Neural cell (in vitro differentiated cells): ENCODE measurements at regions not wholly inside any gene's neighbourhood (a gene's known extent, or its start where the extent isn't known, plus 50 kb on each side); places are given as distances from the start of the nearest gene placed in this dataset.

Experiments used
- H2AFZ ChIP-seq: fragments of 200-600, 300-800 bp; sonication (generic), shearing (Covaris generic); 2 replicates; pipeline ENCODE4 v1.6.0; 2014; ENCODE audit warnings: low read depth, mild to moderate bottlenecking, antibody characterized with exemption, low read length, moderate library complexity
- H3F3A ChIP-seq: fragments of 200-600 bp; shearing (Covaris generic); 2 replicates; pipeline ENCODE4 v1.6.1; 2016; ENCODE audit warnings: mild to moderate bottlenecking, moderate library complexity, mixed read lengths, antibody characterized with exemption, low read length; ENCODE audit not compliant: insufficient read depth, poor library complexity, severe bottlenecking
- H3K27ac ChIP-seq: fragments of 200-600, 300-800 bp; sonication (generic), shearing (Covaris generic); 2 replicates; pipeline ENCODE4 v1.5.1; 2014; ENCODE audit warnings: mild to moderate bottlenecking, low read length, moderate library complexity
- H3K27me3 ChIP-seq: fragments of 300-800, 200-600 bp; sonication (generic), shearing (Covaris generic); 2 replicates; pipeline ENCODE4 v1.6.0; 2014; ENCODE audit warnings: mild to moderate bottlenecking, low read depth, low read length, moderate library complexity; ENCODE audit not compliant: insufficient read depth
- H3K36me3 ChIP-seq: fragments of 300-800, 200-600 bp; sonication (generic), shearing (Covaris generic); 2 replicates; pipeline ENCODE4 v1.5.1; 2014; ENCODE audit warnings: mild to moderate bottlenecking, antibody characterized with exemption, low read length, moderate library complexity; ENCODE audit not compliant: insufficient read depth
- H3K4me2 ChIP-seq: fragments of 300-800, 200-600 bp; sonication (generic), shearing (Covaris generic); 2 replicates; pipeline ENCODE4 v1.6.0; 2014; ENCODE audit warnings: mild to moderate bottlenecking, low read length
- H3K4me3 ChIP-seq: fragments of 300-800, 200-600 bp; sonication (generic), shearing (Covaris generic); 2 replicates; pipeline ENCODE4 v1.5.1; 2014; ENCODE audit warnings: mild to moderate bottlenecking, low read length, moderate library complexity
- H3K79me2 ChIP-seq: fragments of 200-600 bp; shearing (Covaris generic); replicated peaks from 2 replicates; pipeline ENCODE4 v1.6.0; 2014; ENCODE audit warnings: mild to moderate bottlenecking, low read length, moderate library complexity; ENCODE audit not compliant: insufficient read depth
- H3K9ac ChIP-seq: fragments of 300-800, 200-600 bp; sonication (generic), shearing (Covaris generic); 2 replicates; pipeline ENCODE4 v1.6.1; 2016; ENCODE audit warnings: mild to moderate bottlenecking, low read length, mixed read lengths
- H3K9me2 ChIP-seq: fragments of 200-600 bp; shearing (Covaris generic); 2 replicates; pipeline ENCODE4 v1.6.1; 2016; ENCODE audit warnings: mild to moderate bottlenecking, low read length, mixed read lengths; ENCODE audit not compliant: insufficient read depth
- H3K9me3 ChIP-seq: fragments of 200-600, 300-800 bp; sonication (generic), shearing (Covaris generic); 2 replicates; pipeline ENCODE4 v1.6.1; 2016; ENCODE audit warnings: mild to moderate bottlenecking, mixed run types, low read length, moderate library complexity, mixed read lengths
- H4K20me1 ChIP-seq: fragments of 200-600 bp; shearing (Covaris generic); 2 replicates; pipeline ENCODE4 v1.6.1; 2016; ENCODE audit warnings: mild to moderate bottlenecking, mixed run types; ENCODE audit not compliant: insufficient read depth
- EP300 ChIP-seq: fragments of 450-650 bp; conservative IDR thresholded peaks from 2 replicates; pipeline ENCODE4 v1.6.1; 2014; ENCODE audit warnings: antibody characterized with exemption, mild to moderate bottlenecking, moderate library complexity; ENCODE audit not compliant: poor library complexity, severe bottlenecking
- EZH2 ChIP-seq: fragments of 200-600, 300-800 bp; shearing (Covaris generic), sonication (generic); IDR thresholded peaks from 2 replicates; pipeline ENCODE4 v1.6.1; 2014; ENCODE audit warnings: antibody characterized with exemption, low read length, borderline replicate concordance, mild to moderate bottlenecking; ENCODE audit not compliant: insufficient read depth, poor library complexity, severe bottlenecking
- MXI1 ChIP-seq: fragments of 450-650 bp; conservative IDR thresholded peaks from 2 replicates; pipeline ENCODE4 v1.6.1; 2014; ENCODE audit warnings: antibody characterized with exemption, mild to moderate bottlenecking; ENCODE audit not compliant: poor library complexity, severe bottlenecking
- POLR2AphosphoS5 ChIP-seq: IDR thresholded peaks from 2 replicates; pipeline ENCODE4 v1.6.1; 2012
- RAD21 ChIP-seq: fragments of 450-650 bp; conservative IDR thresholded peaks from 2 replicates; pipeline ENCODE4 v1.6.1; 2014; ENCODE audit warnings: antibody characterized with exemption, mild to moderate bottlenecking, moderate library complexity
- SMC3 ChIP-seq: fragments of 450-650 bp; conservative IDR thresholded peaks from 2 replicates; pipeline ENCODE4 v1.6.1; 2014; ENCODE audit warnings: antibody characterized with exemption, mild to moderate bottlenecking, moderate library complexity; ENCODE audit not compliant: poor library complexity
- TAF1 ChIP-seq: IDR thresholded peaks from 2 replicates; pipeline ENCODE4 v1.6.1; 2012; ENCODE audit warnings: low read depth
- TF ChIP-seq, protein P1 (sequence below): IDR thresholded peaks from 2 replicates; pipeline ENCODE4 v1.6.1; 2012; ENCODE audit warnings: borderline replicate concordance
- TF ChIP-seq, protein P2 (sequence below): fragments of 450-650 bp; IDR thresholded peaks from 2 replicates; pipeline ENCODE4 v1.5.1; 2014; ENCODE audit warnings: antibody characterized with exemption, mild to moderate bottlenecking, moderate library complexity; ENCODE audit not compliant: poor library complexity, severe bottlenecking

DNA sequence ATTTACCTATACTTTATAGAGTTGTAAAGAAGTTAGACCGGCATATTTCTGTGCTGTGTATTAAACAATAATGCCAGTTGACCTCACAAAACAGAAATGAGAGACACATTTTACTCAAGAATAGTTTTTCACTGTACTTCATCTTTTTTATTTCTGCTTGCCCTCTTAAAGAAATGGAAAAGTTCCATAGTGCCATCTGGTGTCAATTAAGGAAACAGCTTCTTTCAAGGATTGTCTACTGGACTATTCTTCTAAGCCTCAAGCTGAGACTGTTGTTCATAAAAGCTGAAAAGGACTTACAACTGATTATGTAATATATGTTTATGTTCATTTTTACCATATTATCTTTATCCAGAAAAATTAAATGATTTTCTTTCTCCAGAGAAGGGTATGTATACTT lies 1523.7 kb downstream of the ARAP2 start:
- H3K4me2 ChIP-seq = no peak overlapping the region

DNA sequence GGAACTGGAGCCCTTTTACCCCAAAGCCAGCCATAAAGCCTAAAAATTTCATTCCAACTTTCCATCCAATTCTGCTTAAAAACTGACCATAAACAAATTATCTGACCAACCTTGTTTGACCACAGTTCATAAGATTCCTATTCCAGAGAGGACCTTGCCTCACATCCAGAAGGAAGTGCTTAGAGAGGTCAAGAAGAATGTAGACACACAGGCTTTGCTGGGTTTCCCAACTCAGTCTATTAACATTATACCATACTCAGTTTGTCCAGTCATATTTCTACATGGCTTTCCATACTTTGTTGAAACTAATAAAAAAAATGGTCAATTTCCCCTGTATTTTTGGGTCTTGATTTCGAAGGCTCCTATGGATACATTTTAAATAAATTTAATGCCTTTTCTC lies 1522.5 kb downstream of the ARAP2 start:
- no peaks in the 10 kb centered on the region for H3K9me2 ChIP-seq
- H3K9ac ChIP-seq = no peak overlapping the region
- H3K27me3 ChIP-seq = no peaks in the 10 kb centered on the region
- H3K4me3 ChIP-seq = no peak overlapping the region
- no peaks in the 10 kb centered on the region for H3K79me2 ChIP-seq
- H3K9me3 ChIP-seq = no peaks in the 10 kb centered on the region
- H3K4me2 ChIP-seq = no peak overlapping the region
- no peak overlapping the region for H2AFZ ChIP-seq
- TF ChIP-seq POLR2AphosphoS5 (no peak), SMC3 (no peak), EP300 (no peak), TAF1 (no peak), MXI1 (no peak), EZH2 (no peak)
- TF ChIP-seq, protein P1, sequence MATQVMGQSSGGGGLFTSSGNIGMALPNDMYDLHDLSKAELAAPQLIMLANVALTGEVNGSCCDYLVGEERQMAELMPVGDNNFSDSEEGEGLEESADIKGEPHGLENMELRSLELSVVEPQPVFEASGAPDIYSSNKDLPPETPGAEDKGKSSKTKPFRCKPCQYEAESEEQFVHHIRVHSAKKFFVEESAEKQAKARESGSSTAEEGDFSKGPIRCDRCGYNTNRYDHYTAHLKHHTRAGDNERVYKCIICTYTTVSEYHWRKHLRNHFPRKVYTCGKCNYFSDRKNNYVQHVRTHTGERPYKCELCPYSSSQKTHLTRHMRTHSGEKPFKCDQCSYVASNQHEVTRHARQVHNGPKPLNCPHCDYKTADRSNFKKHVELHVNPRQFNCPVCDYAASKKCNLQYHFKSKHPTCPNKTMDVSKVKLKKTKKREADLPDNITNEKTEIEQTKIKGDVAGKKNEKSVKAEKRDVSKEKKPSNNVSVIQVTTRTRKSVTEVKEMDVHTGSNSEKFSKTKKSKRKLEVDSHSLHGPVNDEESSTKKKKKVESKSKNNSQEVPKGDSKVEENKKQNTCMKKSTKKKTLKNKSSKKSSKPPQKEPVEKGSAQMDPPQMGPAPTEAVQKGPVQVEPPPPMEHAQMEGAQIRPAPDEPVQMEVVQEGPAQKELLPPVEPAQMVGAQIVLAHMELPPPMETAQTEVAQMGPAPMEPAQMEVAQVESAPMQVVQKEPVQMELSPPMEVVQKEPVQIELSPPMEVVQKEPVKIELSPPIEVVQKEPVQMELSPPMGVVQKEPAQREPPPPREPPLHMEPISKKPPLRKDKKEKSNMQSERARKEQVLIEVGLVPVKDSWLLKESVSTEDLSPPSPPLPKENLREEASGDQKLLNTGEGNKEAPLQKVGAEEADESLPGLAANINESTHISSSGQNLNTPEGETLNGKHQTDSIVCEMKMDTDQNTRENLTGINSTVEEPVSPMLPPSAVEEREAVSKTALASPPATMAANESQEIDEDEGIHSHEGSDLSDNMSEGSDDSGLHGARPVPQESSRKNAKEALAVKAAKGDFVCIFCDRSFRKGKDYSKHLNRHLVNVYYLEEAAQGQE = no peak
- TF ChIP-seq, protein P2, sequence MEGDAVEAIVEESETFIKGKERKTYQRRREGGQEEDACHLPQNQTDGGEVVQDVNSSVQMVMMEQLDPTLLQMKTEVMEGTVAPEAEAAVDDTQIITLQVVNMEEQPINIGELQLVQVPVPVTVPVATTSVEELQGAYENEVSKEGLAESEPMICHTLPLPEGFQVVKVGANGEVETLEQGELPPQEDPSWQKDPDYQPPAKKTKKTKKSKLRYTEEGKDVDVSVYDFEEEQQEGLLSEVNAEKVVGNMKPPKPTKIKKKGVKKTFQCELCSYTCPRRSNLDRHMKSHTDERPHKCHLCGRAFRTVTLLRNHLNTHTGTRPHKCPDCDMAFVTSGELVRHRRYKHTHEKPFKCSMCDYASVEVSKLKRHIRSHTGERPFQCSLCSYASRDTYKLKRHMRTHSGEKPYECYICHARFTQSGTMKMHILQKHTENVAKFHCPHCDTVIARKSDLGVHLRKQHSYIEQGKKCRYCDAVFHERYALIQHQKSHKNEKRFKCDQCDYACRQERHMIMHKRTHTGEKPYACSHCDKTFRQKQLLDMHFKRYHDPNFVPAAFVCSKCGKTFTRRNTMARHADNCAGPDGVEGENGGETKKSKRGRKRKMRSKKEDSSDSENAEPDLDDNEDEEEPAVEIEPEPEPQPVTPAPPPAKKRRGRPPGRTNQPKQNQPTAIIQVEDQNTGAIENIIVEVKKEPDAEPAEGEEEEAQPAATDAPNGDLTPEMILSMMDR = no peak
- no peaks in the 10 kb centered on the region for H3K36me3 ChIP-seq
- H3F3A ChIP-seq = no peaks in the 10 kb centered on the region
- H4K20me1 ChIP-seq = no peaks in the 10 kb centered on the region
- H3K27ac ChIP-seq = no peak overlapping the region

More for the DNA sequence above, 1523.7 kb downstream of the ARAP2 start:
- Histone ChIP-seq H3K9me3 (no peaks in the 10 kb centered on the region), H3K79me2 (no peaks in the 10 kb centered on the region), H3K9me2 (no peaks in the 10 kb centered on the region), H2AFZ (no peak overlapping the region), H4K20me1 (no peaks in the 10 kb centered on the region), H3K9ac (no peak overlapping the region), H3K36me3 (no peaks in the 10 kb centered on the region), H3F3A (no peaks in the 10 kb centered on the region), H3K27me3 (no peaks in the 10 kb centered on the region), H3K4me3 (no peak overlapping the region), H3K27ac (no peak overlapping the region)
- peak; percentile 84 for TF ChIP-seq SMC3
- TF ChIP-seq RAD21 = peak; percentile 86
- TF ChIP-seq MXI1 = no peak
- no peak for TF ChIP-seq EP300
- TF ChIP-seq, protein P2 = peak; percentile 78
- no peak for TF ChIP-seq EZH2
- TF ChIP-seq, protein P1 = no peak
- no peak for TF ChIP-seq TAF1
- TF ChIP-seq POLR2AphosphoS5 = no peak
